ENCODE measurements at regions not wholly inside any gene's neighbourhood (a gene's known extent, or its start where the extent isn't known, plus 50 kb on each side); places are given as distances from the start of the nearest gene placed in this dataset.

GRCh38 chr1:147824798-147825197 is 64.4 kb upstream of the GJA5 start:
- H3K9me3 ChIP-seq (ENCODE audit: insufficient read depth, low read length, severe bottlenecking), result no peaks in the 10 kb centered on the region
- peaks cover 10% of the 10 kb centered on the region for H3K27me3 ChIP-seq (ENCODE audit: insufficient read depth, low read length, poor library complexity)
- H3K36me3 ChIP-seq (ENCODE audit: insufficient read depth, low read length), result no peaks in the 10 kb centered on the region
- H3K9ac ChIP-seq (ENCODE audit: low read depth, low read length), result no peak overlapping the region
- H3K4me2 ChIP-seq (ENCODE audit: insufficient read depth, low read length), result no peak overlapping the region
- H2AFZ ChIP-seq (ENCODE audit: low read depth, low read length), result no peak overlapping the region
- TF ChIP-seq, protein P1, sequence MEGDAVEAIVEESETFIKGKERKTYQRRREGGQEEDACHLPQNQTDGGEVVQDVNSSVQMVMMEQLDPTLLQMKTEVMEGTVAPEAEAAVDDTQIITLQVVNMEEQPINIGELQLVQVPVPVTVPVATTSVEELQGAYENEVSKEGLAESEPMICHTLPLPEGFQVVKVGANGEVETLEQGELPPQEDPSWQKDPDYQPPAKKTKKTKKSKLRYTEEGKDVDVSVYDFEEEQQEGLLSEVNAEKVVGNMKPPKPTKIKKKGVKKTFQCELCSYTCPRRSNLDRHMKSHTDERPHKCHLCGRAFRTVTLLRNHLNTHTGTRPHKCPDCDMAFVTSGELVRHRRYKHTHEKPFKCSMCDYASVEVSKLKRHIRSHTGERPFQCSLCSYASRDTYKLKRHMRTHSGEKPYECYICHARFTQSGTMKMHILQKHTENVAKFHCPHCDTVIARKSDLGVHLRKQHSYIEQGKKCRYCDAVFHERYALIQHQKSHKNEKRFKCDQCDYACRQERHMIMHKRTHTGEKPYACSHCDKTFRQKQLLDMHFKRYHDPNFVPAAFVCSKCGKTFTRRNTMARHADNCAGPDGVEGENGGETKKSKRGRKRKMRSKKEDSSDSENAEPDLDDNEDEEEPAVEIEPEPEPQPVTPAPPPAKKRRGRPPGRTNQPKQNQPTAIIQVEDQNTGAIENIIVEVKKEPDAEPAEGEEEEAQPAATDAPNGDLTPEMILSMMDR (IDR thresholded peaks at IDR 0.05; ENCODE audit: borderline replicate concordance, extremely low read depth, low read length, poor library complexity, severe bottlenecking), result no peak
- no peak for TF ChIP-seq EZH2 (IDR thresholded peaks at IDR 0.05; ENCODE audit: borderline replicate concordance, low read depth, low read length, severe bottlenecking)
- DNase-seq, result no peak
- H3K27ac ChIP-seq (ENCODE audit: low read length), result no peak overlapping the region
- H3K4me3 ChIP-seq (ENCODE audit: low read depth in 1 of 2, low read length in 2 of 2), result no peak overlapping the region
- H3K79me2 ChIP-seq (ENCODE audit: insufficient read depth, low read length), result no peaks in the 10 kb centered on the region
- no peaks in the 10 kb centered on the region for H4K20me1 ChIP-seq (ENCODE audit: insufficient read depth, low read length)
- no peak for ATAC-seq (ENCODE audit: insufficient read depth, low read depth)
- no peaks in the 10 kb centered on the region for H3K4me1 ChIP-seq (ENCODE audit: insufficient read depth, low read length)

- Histone ChIP-seq H4K20me1 (ENCODE audit: insufficient read depth, low read length) (no peaks in the 10 kb centered on the region), H3K36me3 (ENCODE audit: insufficient read depth, low read length) (no peaks in the 10 kb centered on the region), H3K9me3 (ENCODE audit: insufficient read depth, low read length, severe bottlenecking) (no peaks in the 10 kb centered on the region), H3K4me1 (ENCODE audit: insufficient read depth, low read length) (no peaks in the 10 kb centered on the region), H3K27ac (ENCODE audit: low read length) (no peak overlapping the region), H3K4me3 (ENCODE audit: low read depth in 1 of 2, low read length in 2 of 2) (no peak overlapping the region), H3K9ac (ENCODE audit: low read depth, low read length) (no peak overlapping the region), H3K4me2 (ENCODE audit: insufficient read depth, low read length) (no peak overlapping the region), H3K79me2 (ENCODE audit: insufficient read depth, low read length) (no peaks in the 10 kb centered on the region), H2AFZ (ENCODE audit: low read depth, low read length) (no peak overlapping the region), H3K27me3 (ENCODE audit: insufficient read depth, low read length, poor library complexity) (peaks cover 10% of the 10 kb centered on the region)
- no peak for DNase-seq
- ATAC-seq (ENCODE audit: insufficient read depth, low read depth), result no peak
- TF ChIP-seq EZH2 (IDR thresholded peaks at IDR 0.05; ENCODE audit: borderline replicate concordance, low read depth, low read length, severe bottlenecking), result no peak
- TF ChIP-seq, protein P1 (IDR thresholded peaks at IDR 0.05; ENCODE audit: borderline replicate concordance, extremely low read depth, low read length, poor library complexity, severe bottlenecking), result no peak
Observed at GRCh38 chr1:147825586-147825985, 65.2 kb upstream of the GJA5 start.

GRCh38 chr1:147826259-147826658 is 65.9 kb upstream of the GJA5 start:
- DNase-seq, result no peak
- Histone ChIP-seq H2AFZ (ENCODE audit: low read depth, low read length) (no peak overlapping the region), H3K79me2 (ENCODE audit: insufficient read depth, low read length) (no peaks in the 10 kb centered on the region), H3K27me3 (ENCODE audit: insufficient read depth, low read length, poor library complexity) (peaks cover 10% of the 10 kb centered on the region), H3K36me3 (ENCODE audit: insufficient read depth, low read length) (no peaks in the 10 kb centered on the region), H3K4me3 (ENCODE audit: low read depth in 1 of 2, low read length in 2 of 2) (no peak overlapping the region), H3K4me1 (ENCODE audit: insufficient read depth, low read length) (no peaks in the 10 kb centered on the region), H3K27ac (ENCODE audit: low read length) (no peak overlapping the region), H3K4me2 (ENCODE audit: insufficient read depth, low read length) (no peak overlapping the region), H3K9me3 (ENCODE audit: insufficient read depth, low read length, severe bottlenecking) (no peaks in the 10 kb centered on the region), H3K9ac (ENCODE audit: low read depth, low read length) (no peak overlapping the region), H4K20me1 (ENCODE audit: insufficient read depth, low read length) (no peaks in the 10 kb centered on the region)
- TF ChIP-seq, protein P1 (IDR thresholded peaks at IDR 0.05; ENCODE audit: borderline replicate concordance, extremely low read depth, low read length, poor library complexity, severe bottlenecking), result no peak
- no peak for TF ChIP-seq EZH2 (IDR thresholded peaks at IDR 0.05; ENCODE audit: borderline replicate concordance, low read depth, low read length, severe bottlenecking)
- ATAC-seq (ENCODE audit: insufficient read depth, low read depth), result no peak
